Hepatic stellate cell (primary cell): ENCODE measurements at regions not wholly inside any gene's neighbourhood (a gene's known extent, or its start where the extent isn't known, plus 50 kb on each side); places are given as distances from the start of the nearest gene placed in this dataset.

Experiments
- DNase-seq: peaks from one replicate; pipeline ENCODE4 v3.0.0; 2011; ENCODE audit warnings: low spot score

- no peak for DNase-seq
Measured at GRCh38 chr4:162350331-162350730, 186.5 kb upstream of the FSTL5 start.

- no peak for DNase-seq
Measured at GRCh38 chr4:162349395-162349794, 185.6 kb upstream of the FSTL5 start.

- DNase-seq: no peak
Measured at GRCh38 chr4:162347842-162348213, 184.0 kb upstream of the FSTL5 start.

- no peak for DNase-seq
Measured at GRCh38 chr4:162347156-162347841, 183.5 kb upstream of the FSTL5 start.

- DNase-seq: no peak
Measured at GRCh38 chr4:162343967-162344366, 180.2 kb upstream of the FSTL5 start.

GRCh38 chr4:162341533-162341932, 177.7 kb upstream of the FSTL5 start:
- DNase-seq: no peak

GRCh38 chr4:162323919-162324318, 160.1 kb upstream of the FSTL5 start:
- no peak for DNase-seq

GRCh38 chr4:162322054-162322453, 158.3 kb upstream of the FSTL5 start:
- DNase-seq: no peak

- no peak for DNase-seq
Measured at GRCh38 chr4:162285753-162286152, 122.0 kb upstream of the FSTL5 start.

GRCh38 chr4:162282684-162283083, 118.9 kb upstream of the FSTL5 start:
- no peak for DNase-seq

- DNase-seq: no peak
Measured at GRCh38 chr4:162274354-162274753, 110.6 kb upstream of the FSTL5 start.

- no peak for DNase-seq
Measured at GRCh38 chr4:162272215-162272614, 108.4 kb upstream of the FSTL5 start.

- no peak for DNase-seq
Measured at GRCh38 chr4:162268911-162269310, 105.1 kb upstream of the FSTL5 start.

- no peak for DNase-seq
Measured at GRCh38 chr4:162265802-162266201, 102.0 kb upstream of the FSTL5 start.

GRCh38 chr4:162245051-162245450, 81.3 kb upstream of the FSTL5 start:
- DNase-seq: no peak

- DNase-seq: no peak
Measured at GRCh38 chr4:162241857-162242256, 78.1 kb upstream of the FSTL5 start.

GRCh38 chr4:162239992-162240769, 76.4 kb upstream of the FSTL5 start:
- no peak for DNase-seq

GRCh38 chr4:162237676-162238075, 73.9 kb upstream of the FSTL5 start:
- no peak for DNase-seq

- DNase-seq: no peak
Measured at GRCh38 chr4:162234595-162234994, 70.8 kb upstream of the FSTL5 start.

- DNase-seq: no peak
Measured at GRCh38 chr4:162232349-162232748, 68.5 kb upstream of the FSTL5 start.

- DNase-seq: no peak
Measured at GRCh38 chr4:162229670-162230069, 65.9 kb upstream of the FSTL5 start.

- no peak for DNase-seq
Measured at GRCh38 chr4:162221148-162221547, 57.3 kb upstream of the FSTL5 start.
